SK-N-SH (cell line): ENCODE measurements at regions not wholly inside any gene's neighbourhood (a gene's known extent, or its start where the extent isn't known, plus 50 kb on each side); places are given as distances from the start of the nearest gene placed in this dataset.

ENCODE experiments used
- CTCF ChIA-PET: fragments of 300-600, 350-600 bp; formaldehyde crosslinking; extraction: SDS; loops from one replicate; lab custom pipeline; 2021; lab: Yijun Ruan, JAX
- POLR2A ChIA-PET: fragments of 350-600 bp; sonication (Branson Sonifier 250); formaldehyde crosslinking; extraction: SDS; loops from one replicate; lab custom pipeline; 2020; ENCODE audit warnings: antibody characterized with exemption, inconsistent platforms; lab: Yijun Ruan, JAX
- DNase-seq: peaks from one replicate; pipeline ENCODE4 v3.0.0; 2012
- H2AFZ ChIP-seq: fragments of 200-600 bp; sonication (generic); 2 replicates; pipeline ENCODE4 v1.8.1; 2016; ENCODE audit warnings: antibody characterized with exemption, mild to moderate bottlenecking, low read depth
- H3F3A ChIP-seq: fragments of 200-600 bp; sonication (generic); replicated peaks from 2 replicates; pipeline ENCODE3; 2016; ENCODE audit warnings: antibody characterized with exemption, mild to moderate bottlenecking; ENCODE audit not compliant: insufficient read depth
- H3K27ac ChIP-seq, 2 experiments: fragments of 200-500 bp in 1 of 2; fragments of 200-600 bp in 1 of 2; sonication (Bioruptor generic) in 1 of 2; sonication (generic), shearing (Covaris generic) in 1 of 2; 2 replicates each; pipeline versions ENCODE4 v1.5.1 to v1.6.1; 2014 to 2016; ENCODE audit warnings: low read depth in 2 of 2, inconsistent platforms in 1 of 2, low read length in 1 of 2, mild to moderate bottlenecking in 1 of 2, mixed read lengths in 1 of 2
- H3K27me3 ChIP-seq: fragments of 200-600 bp; sonication (generic), shearing (Covaris generic); 2 replicates; pipeline ENCODE4 v1.6.1; 2016; ENCODE audit warnings: mixed run types; ENCODE audit not compliant: insufficient read depth
- H3K36me3 ChIP-seq, 2 experiments: fragments of 200-500 bp in 1 of 2; fragments of 200-600 bp in 1 of 2; sonication (Bioruptor generic) in 1 of 2; sonication (generic) in 1 of 2; replicated peaks in 1 of 2; 2 replicates each; pipeline versions ENCODE3 to v1.5.1; 2014 to 2016; ENCODE audit warnings: low read length in 1 of 2, mild to moderate bottlenecking in 1 of 2; ENCODE audit not compliant: insufficient read depth in 2 of 2, control insufficient read depth in 1 of 2
- H3K4me1 ChIP-seq, 2 experiments: fragments of 200-500 bp in 1 of 2; fragments of 200-600 bp in 1 of 2; sonication (Bioruptor generic) in 1 of 2; sonication (generic), shearing (Covaris generic) in 1 of 2; 2 replicates each; pipeline versions ENCODE4 v1.5.1 to v1.6.1; 2014 to 2016; ENCODE audit warnings: low read depth in 1 of 2, low read length in 1 of 2, mixed run types in 1 of 2; ENCODE audit not compliant: insufficient read depth in 2 of 2, control insufficient read depth in 1 of 2
- H3K4me2 ChIP-seq: fragments of 200-600 bp; sonication (generic), shearing (Covaris generic); 2 replicates; pipeline ENCODE4 v1.6.1; 2017; ENCODE audit warnings: mixed run types
- H3K4me3 ChIP-seq, 2 experiments: fragments of 200-500 bp in 1 of 2; fragments of 200-600 bp in 1 of 2; sonication (Bioruptor generic) in 1 of 2; sonication (generic), shearing (Covaris generic) in 1 of 2; 2 replicates each; pipeline versions ENCODE4 v1.5.1 to v1.8.1; 2014 to 2016; ENCODE audit warnings: low read depth in 2 of 2, inconsistent platforms in 1 of 2, low read length in 1 of 2, mild to moderate bottlenecking in 1 of 2, mixed read lengths in 1 of 2, moderate library complexity in 1 of 2
- H3K79me2 ChIP-seq: fragments of 200-600 bp; sonication (generic); 2 replicates; pipeline ENCODE4 v1.8.1; 2017; ENCODE audit warnings: mild to moderate bottlenecking; ENCODE audit not compliant: insufficient read depth
- H3K9ac ChIP-seq: fragments of 200-600 bp; sonication (generic); 2 replicates; pipeline ENCODE4 v1.6.1; 2017; ENCODE audit warnings: mixed run types
- H3K9me2 ChIP-seq: fragments of 200-600 bp; sonication (generic); 2 replicates; pipeline ENCODE4 v1.6.1; 2017; ENCODE audit warnings: mixed run types
- H3K9me3 ChIP-seq: fragments of 200-600 bp; sonication (generic); 2 replicates; pipeline ENCODE4 v1.6.1; 2017; ENCODE audit warnings: mixed run types, mild to moderate bottlenecking, moderate library complexity
- H4K20me1 ChIP-seq: fragments of 200-600 bp; sonication (generic); 2 replicates; pipeline ENCODE4 v1.6.1; 2017; ENCODE audit warnings: mild to moderate bottlenecking, mixed run types; ENCODE audit not compliant: insufficient read depth
- EP300 ChIP-seq, 2 experiments: IDR thresholded peaks; 2 replicates each; pipeline versions ENCODE4 v1.4.0 to v1.6.1; 2012; ENCODE audit warnings: borderline replicate concordance in 1 of 2, low read depth in 1 of 2, low read length in 1 of 2
- EZH2phosphoT487 ChIP-seq: fragments of 200-600 bp; sonication (generic); IDR thresholded peaks from 2 replicates; pipeline ENCODE4 v1.6.1; 2017; ENCODE audit warnings: low read depth, mixed run types, mild to moderate bottlenecking, antibody characterized with exemption, moderate library complexity, borderline replicate concordance
- FOXJ3 ChIP-seq: sonication (generic); formaldehyde crosslinking; IDR thresholded peaks from 2 replicates; pipeline ENCODE4 v1.5.1; 2020; ENCODE audit warnings: mild to moderate bottlenecking, missing genetic modification reagents
- GABPA ChIP-seq: IDR thresholded peaks from 2 replicates; pipeline ENCODE4 v1.4.0; 2012; ENCODE audit warnings: low read depth, mild to moderate bottlenecking
- GATA2 ChIP-seq: sonication (generic); formaldehyde crosslinking; IDR thresholded peaks from 2 replicates; pipeline ENCODE4 v1.5.0; 2020; ENCODE audit warnings: mild to moderate bottlenecking, missing genetic modification reagents
- MAX ChIP-seq: IDR thresholded peaks from 2 replicates; pipeline ENCODE4 v1.4.0; 2012; ENCODE audit warnings: low read depth
- MEF2A ChIP-seq: IDR thresholded peaks from 2 replicates; pipeline ENCODE4 v1.4.0; 2012; ENCODE audit warnings: low read depth, borderline replicate concordance
- MXI1 ChIP-seq: IDR thresholded peaks from 2 replicates; pipeline ENCODE4 v1.6.1; 2012; ENCODE audit warnings: mild to moderate bottlenecking, low read depth, low read length, improper control_type of control experiment
- NRF1 ChIP-seq: IDR thresholded peaks from 2 replicates; pipeline ENCODE4 v1.6.1; 2012; ENCODE audit warnings: low read depth, mild to moderate bottlenecking, low read length
- POLR2AphosphoS5 ChIP-seq: IDR thresholded peaks from 2 replicates; pipeline ENCODE4 v1.6.1; 2012; ENCODE audit warnings: low read depth, low read length
- REST ChIP-seq: IDR thresholded peaks from 2 replicates; pipeline ENCODE4 v1.6.1; 2012; ENCODE audit warnings: mild to moderate bottlenecking, low read depth, low read length, moderate library complexity
- RFX5 ChIP-seq: IDR thresholded peaks from 2 replicates; pipeline ENCODE4 v1.6.1; 2012; ENCODE audit warnings: mild to moderate bottlenecking, improper control_type of control experiment, low read length
- SMC3 ChIP-seq: IDR thresholded peaks from 2 replicates; pipeline ENCODE4 v1.6.1; 2012; ENCODE audit warnings: low read depth, low read length, improper control_type of control experiment
- YY1 ChIP-seq: IDR thresholded peaks from 2 replicates; pipeline ENCODE4 v1.4.0; 2012; ENCODE audit warnings: low read depth, mild to moderate bottlenecking
- WGBS: methylation state at CpG from one replicate; pipeline ENCODE4 v1.1.6; 2017; ENCODE audit warnings: low lambda C conversion rate; 5-methylcytosine and 5-hydroxymethylcytosine counted together
- TF ChIP-seq, protein P1 (sequence below): fragments of 200-600 bp; sonication (generic); IDR thresholded peaks from 2 replicates; pipeline ENCODE4 v1.6.1; 2017; ENCODE audit warnings: antibody characterized with exemption, mild to moderate bottlenecking, moderate library complexity

GRCh38 chr10:20726381-20726780 lies 170.7 kb downstream of the NEBL start:
- no peak overlapping the region for H3K9ac ChIP-seq
- no peak overlapping the region for H3K4me3 ChIP-seq
- CTCF ChIA-PET: no interaction called here
- H3K9me3 ChIP-seq: no peaks in the 10 kb centered on the region
- H3K9me2 ChIP-seq: no peaks in the 10 kb centered on the region
- no peaks in the 10 kb centered on the region for H4K20me1 ChIP-seq
- no peaks in the 10 kb centered on the region for H3F3A ChIP-seq
- no peaks in the 10 kb centered on the region for H3K4me1 ChIP-seq
- H3K79me2 ChIP-seq: no peaks in the 10 kb centered on the region
- H3K4me2 ChIP-seq: no peak overlapping the region
- POLR2A ChIA-PET: no interaction called here
- H3K27ac ChIP-seq: no peak overlapping the region
- no peak for DNase-seq
- no peak overlapping the region for H2AFZ ChIP-seq
- H3K36me3 ChIP-seq: no peaks in the 10 kb centered on the region
- no peaks in the 10 kb centered on the region for H3K27me3 ChIP-seq
- TF ChIP-seq MXI1: no peak
- no peak for TF ChIP-seq MEF2A
- no peak for TF ChIP-seq POLR2AphosphoS5
- TF ChIP-seq EP300 (IDR thresholded peaks at IDR 0.05; ENCODE audit: borderline replicate concordance in 1 of 2, low read depth in 1 of 2, low read length in 1 of 2): no peak
- TF ChIP-seq SMC3: no peak
- TF ChIP-seq NRF1: no peak
- no peak for TF ChIP-seq EZH2phosphoT487
- no peak for TF ChIP-seq YY1
- TF ChIP-seq GABPA: no peak
- no peak for TF ChIP-seq GATA2 (CRISPR knock-in tag)
- no peak for TF ChIP-seq REST
- no peak for TF ChIP-seq RFX5
- no peak for TF ChIP-seq FOXJ3
- TF ChIP-seq, protein P1, sequence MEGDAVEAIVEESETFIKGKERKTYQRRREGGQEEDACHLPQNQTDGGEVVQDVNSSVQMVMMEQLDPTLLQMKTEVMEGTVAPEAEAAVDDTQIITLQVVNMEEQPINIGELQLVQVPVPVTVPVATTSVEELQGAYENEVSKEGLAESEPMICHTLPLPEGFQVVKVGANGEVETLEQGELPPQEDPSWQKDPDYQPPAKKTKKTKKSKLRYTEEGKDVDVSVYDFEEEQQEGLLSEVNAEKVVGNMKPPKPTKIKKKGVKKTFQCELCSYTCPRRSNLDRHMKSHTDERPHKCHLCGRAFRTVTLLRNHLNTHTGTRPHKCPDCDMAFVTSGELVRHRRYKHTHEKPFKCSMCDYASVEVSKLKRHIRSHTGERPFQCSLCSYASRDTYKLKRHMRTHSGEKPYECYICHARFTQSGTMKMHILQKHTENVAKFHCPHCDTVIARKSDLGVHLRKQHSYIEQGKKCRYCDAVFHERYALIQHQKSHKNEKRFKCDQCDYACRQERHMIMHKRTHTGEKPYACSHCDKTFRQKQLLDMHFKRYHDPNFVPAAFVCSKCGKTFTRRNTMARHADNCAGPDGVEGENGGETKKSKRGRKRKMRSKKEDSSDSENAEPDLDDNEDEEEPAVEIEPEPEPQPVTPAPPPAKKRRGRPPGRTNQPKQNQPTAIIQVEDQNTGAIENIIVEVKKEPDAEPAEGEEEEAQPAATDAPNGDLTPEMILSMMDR: no peak
- no peak for TF ChIP-seq MAX
- WGBS: 60% methylated on average over 3 of the region's 3 CpGs
